ENCODE measurements at regions not wholly inside any gene's neighbourhood (a gene's known extent, or its start where the extent isn't known, plus 50 kb on each side); places are given as distances from the start of the nearest gene placed in this dataset.
"Not testable (repeated sequence)": the region's sequence is repeated elsewhere in the genome, so short reads cannot be mapped to it uniquely, and the experiment has no call there.

- no peak for DNase-seq (ENCODE audit: extremely low spot score)
- H3K27me3 ChIP-seq = no peaks in the 10 kb centered on the region
- H3K27ac ChIP-seq (replicated peaks in 1 of 4) = no peak overlapping the region
- TF ChIP-seq POLR2AphosphoS5 (IDR thresholded peaks at IDR 0.05) = no peak
- H3K4me1 ChIP-seq = no peaks in the 10 kb centered on the region
- H3K9me3 ChIP-seq = peaks cover 0 to 22% (median 16%) of the 10 kb centered on the region in 4 donors
- intact Hi-C loops (cut with DNase I) = no loop called here
- no peak overlapping the region for H3K4me3 ChIP-seq
- H3K36me3 ChIP-seq = no peaks in the 10 kb centered on the region
- 52% methylated on average over 4 of the region's 4 CpGs for WGBS
Observed at GRCh38 chr4:116010923-116011322, 897.5 kb upstream of the NDST4 start.

DNA sequence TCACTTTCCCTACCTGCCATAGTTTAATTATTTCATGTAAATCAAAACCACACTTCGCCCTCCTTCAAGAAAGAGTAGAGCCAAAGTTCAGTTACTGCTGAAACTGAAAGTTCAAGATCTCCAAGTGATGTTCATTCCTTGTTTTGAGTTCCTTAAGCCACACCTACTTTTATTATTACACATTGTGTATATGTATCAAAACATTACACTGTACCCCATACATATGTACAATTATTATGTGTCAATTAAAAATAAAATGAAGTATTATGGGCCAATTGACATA lies 892.3 kb upstream of the NDST4 start:
- Histone ChIP-seq H3K9me3 (no peaks in the 10 kb centered on the region), H3K36me3 (no peaks in the 10 kb centered on the region)
- no peak for TF ChIP-seq POLR2A (IDR thresholded peaks at IDR 0.05; ENCODE audit: low read depth)
- no peak for TF ChIP-seq EP300 (IDR thresholded peaks at IDR 0.05)
- TF ChIP-seq, protein P1, sequence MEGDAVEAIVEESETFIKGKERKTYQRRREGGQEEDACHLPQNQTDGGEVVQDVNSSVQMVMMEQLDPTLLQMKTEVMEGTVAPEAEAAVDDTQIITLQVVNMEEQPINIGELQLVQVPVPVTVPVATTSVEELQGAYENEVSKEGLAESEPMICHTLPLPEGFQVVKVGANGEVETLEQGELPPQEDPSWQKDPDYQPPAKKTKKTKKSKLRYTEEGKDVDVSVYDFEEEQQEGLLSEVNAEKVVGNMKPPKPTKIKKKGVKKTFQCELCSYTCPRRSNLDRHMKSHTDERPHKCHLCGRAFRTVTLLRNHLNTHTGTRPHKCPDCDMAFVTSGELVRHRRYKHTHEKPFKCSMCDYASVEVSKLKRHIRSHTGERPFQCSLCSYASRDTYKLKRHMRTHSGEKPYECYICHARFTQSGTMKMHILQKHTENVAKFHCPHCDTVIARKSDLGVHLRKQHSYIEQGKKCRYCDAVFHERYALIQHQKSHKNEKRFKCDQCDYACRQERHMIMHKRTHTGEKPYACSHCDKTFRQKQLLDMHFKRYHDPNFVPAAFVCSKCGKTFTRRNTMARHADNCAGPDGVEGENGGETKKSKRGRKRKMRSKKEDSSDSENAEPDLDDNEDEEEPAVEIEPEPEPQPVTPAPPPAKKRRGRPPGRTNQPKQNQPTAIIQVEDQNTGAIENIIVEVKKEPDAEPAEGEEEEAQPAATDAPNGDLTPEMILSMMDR (IDR thresholded peaks at IDR 0.05) = no peak

DNA sequence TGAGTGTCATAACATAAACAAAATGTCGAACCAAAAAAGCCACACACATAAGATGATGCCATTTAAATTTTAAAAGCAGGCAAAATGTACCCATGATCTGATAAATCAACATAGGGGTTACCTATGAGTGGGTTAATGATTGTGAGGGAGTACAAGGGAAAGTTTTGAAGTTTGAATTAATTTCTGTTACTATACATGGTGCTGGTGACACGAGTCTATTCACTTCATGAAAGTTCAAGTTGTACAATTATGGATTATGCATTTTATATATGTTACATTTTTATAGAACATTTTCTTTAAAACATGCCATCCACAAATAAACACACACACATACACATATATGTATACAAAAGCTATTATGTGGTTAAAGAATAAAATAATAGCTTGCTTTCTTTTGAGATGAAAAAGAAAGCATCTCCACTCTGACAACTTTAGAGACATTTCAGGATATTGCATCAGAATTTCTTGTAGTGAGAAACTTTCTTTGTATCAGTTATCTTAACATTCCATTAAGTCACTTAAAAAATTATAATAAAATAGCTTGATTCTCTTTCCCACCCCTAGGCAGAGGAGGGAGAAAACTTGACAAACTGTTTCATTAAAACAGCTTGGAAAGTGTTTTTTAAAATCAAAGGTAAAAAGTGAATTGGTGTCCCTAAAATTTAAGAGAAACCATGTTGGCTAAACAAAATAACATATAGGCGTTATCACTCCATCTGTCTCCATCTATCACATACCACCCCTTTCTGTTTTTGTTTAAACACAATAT lies 891.8 kb upstream of the NDST4 start:
- TF ChIP-seq EP300 (IDR thresholded peaks at IDR 0.05) = no peak
- no peak for TF ChIP-seq POLR2AphosphoS5 (IDR thresholded peaks at IDR 0.05)
- no peak for TF ChIP-seq POLR2A (IDR thresholded peaks at IDR 0.05; ENCODE audit: low read depth)
- TF ChIP-seq, protein P1 (IDR thresholded peaks at IDR 0.05) = no peak
- Histone ChIP-seq H3K27ac (replicated peaks in 1 of 4) (no peak overlapping the region), H3K4me3 (no peak overlapping the region), H3K27me3 (no peaks in the 10 kb centered on the region), H3K9me3 (no peaks in the 10 kb centered on the region), H3K4me1 (no peaks in the 10 kb centered on the region), H3K36me3 (no peaks in the 10 kb centered on the region)
- WGBS = 61% methylated on average over 3 of the region's 3 CpGs
- no peak for DNase-seq (ENCODE audit: extremely low spot score)
- intact Hi-C loops (cut with DNase I) = no loop called here

More for the DNA sequence above, 892.3 kb upstream of the NDST4 start:
- Histone ChIP-seq H3K27me3 (no peaks in the 10 kb centered on the region), H3K4me1 (no peaks in the 10 kb centered on the region), H3K27ac (replicated peaks in 1 of 4) (no peak overlapping the region), H3K4me3 (no peak overlapping the region)
- intact Hi-C loops (cut with DNase I) = no loop called here
- no peak for DNase-seq (ENCODE audit: extremely low spot score)
- 84% methylated on average over 1 of the region's 1 CpG for WGBS

GRCh38 chr4:116001291-116001690 lies 887.9 kb upstream of the NDST4 start:
- DNase-seq (ENCODE audit: extremely low spot score) = no peak
- no peak overlapping the region for H3K4me3 ChIP-seq
- intact Hi-C loops (cut with DNase I) = no loop called here
- H3K9me3 ChIP-seq = no peaks in the 10 kb centered on the region
- H3K36me3 ChIP-seq = no peaks in the 10 kb centered on the region
- WGBS = 91% methylated on average over 4 of the region's 4 CpGs
- no peaks in the 10 kb centered on the region for H3K27me3 ChIP-seq
- TF ChIP-seq EP300 (IDR thresholded peaks at IDR 0.05) (no peak), POLR2A (IDR thresholded peaks at IDR 0.05; ENCODE audit: low read depth) (no peak)
- no peak overlapping the region for H3K27ac ChIP-seq (replicated peaks in 1 of 4)
- H3K4me1 ChIP-seq = no peaks in the 10 kb centered on the region

DNA sequence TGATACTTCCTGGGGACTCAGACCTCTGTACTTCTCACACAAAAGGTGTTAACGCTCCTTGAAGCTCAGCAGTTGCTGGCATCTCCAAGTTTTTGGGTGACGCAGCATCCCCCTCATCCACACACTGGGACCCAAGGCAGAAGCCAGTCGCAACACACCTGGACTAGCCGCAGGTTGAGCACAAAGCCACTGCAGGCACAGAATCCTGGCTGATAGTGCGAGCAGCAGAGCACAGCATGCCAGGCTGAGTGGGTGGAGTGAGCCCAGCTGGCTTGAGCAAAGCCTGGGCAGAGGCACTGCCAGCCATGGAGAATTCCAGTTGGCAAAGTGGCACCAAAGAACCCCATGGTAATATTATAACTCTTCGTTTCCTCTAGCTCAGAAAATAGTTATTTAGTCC lies 873.2 kb upstream of the NDST4 start:
- H3K27ac ChIP-seq (replicated peaks in 1 of 4) = no peak overlapping the region
- no peaks in the 10 kb centered on the region for H3K36me3 ChIP-seq
- WGBS = 87% methylated on average over 3 of the region's 6 CpGs
- no peak overlapping the region for H3K4me3 ChIP-seq
- TF ChIP-seq POLR2AphosphoS5 (IDR thresholded peaks at IDR 0.05) = no peak
- no peak for TF ChIP-seq EP300 (IDR thresholded peaks at IDR 0.05)
- TF ChIP-seq POLR2A (IDR thresholded peaks at IDR 0.05; ENCODE audit: low read depth) = no peak
- TF ChIP-seq, protein P1 (IDR thresholded peaks at IDR 0.05) = no peak
- H3K4me1 ChIP-seq = no peaks in the 10 kb centered on the region
- intact Hi-C loops (cut with DNase I) = no loop called here
- no peak for DNase-seq (ENCODE audit: extremely low spot score)
- peaks cover 0 to 3% (median 0%) of the 10 kb centered on the region in 4 donors for H3K9me3 ChIP-seq
- H3K27me3 ChIP-seq = no peaks in the 10 kb centered on the region

GRCh38 chr4:115975421-115976001 lies 862.1 kb upstream of the NDST4 start:
- WGBS = 75% methylated on average over 8 of the region's 8 CpGs

More at GRCh38 chr4:115975421-115976001, 862.1 kb upstream of the NDST4 start:
- H3K4me3 ChIP-seq; H3K4me1 ChIP-seq; H3K27ac ChIP-seq (replicated peaks in 1 of 4); DNase-seq (ENCODE audit: extremely low spot score); intact Hi-C loops (cut with DNase I); H3K27me3 ChIP-seq; H3K36me3 ChIP-seq; H3K9me3 ChIP-seq: not testable (repeated sequence)

Data from esophagus muscularis mucosa (tissue), 4 donors.